Left lung (tissue), 4 donors: ENCODE measurements at regions not wholly inside any gene's neighbourhood (a gene's known extent, or its start where the extent isn't known, plus 50 kb on each side); places are given as distances from the start of the nearest gene placed in this dataset.

Experiments
- ATAC-seq: fragments of 200-7000 bp; cut with Tn5 transposase; one replicate; pipeline ENCODE4 v1.9.1; 2020; ENCODE audit warnings: moderate library complexity
- DNase-seq, 4 donors: peaks; one replicate each; pipeline ENCODE4 v3.0.0-alpha.2; 2013 to 2020
- H3K27ac ChIP-seq, 2 donors: fragments of 200-600 bp; sonication (generic) in 1 of 2; one replicate each; pipeline versions ENCODE4 v1.5.0 to v1.8.0; 2020 to 2021
- H3K27me3 ChIP-seq, 2 donors: fragments of 200-600 bp; sonication (generic) in 1 of 2; one replicate each; pipeline versions ENCODE4 v1.5.0 to v1.8.0; 2020 to 2021
- H3K36me3 ChIP-seq, 2 donors: fragments of 200-600 bp; sonication (generic) in 1 of 2; one replicate each; pipeline versions ENCODE4 v1.5.0 to v1.8.0; 2020 to 2021
- H3K4me1 ChIP-seq, 2 donors: fragments of 200-600 bp; one replicate each; pipeline ENCODE4 v1.8.0; 2021
- H3K4me3 ChIP-seq, 2 donors: fragments of 200-600 bp; sonication (generic) in 1 of 2; one replicate each; pipeline versions ENCODE4 v1.5.0 to v1.8.0; 2020 to 2021; ENCODE audit warnings: mild to moderate bottlenecking in 1 of 2
- H3K9me3 ChIP-seq, 2 donors: fragments of 200-600 bp; sonication (generic) in 1 of 2; one replicate each; pipeline versions ENCODE4 v1.5.0 to v1.8.0; 2020 to 2021
- CTCF ChIP-seq, 2 donors: fragments of 200-600 bp; sonication (generic) in 1 of 2; IDR thresholded peaks; one replicate each; pipeline versions ENCODE4 v1.5.0 to v1.8.0; 2021; ENCODE audit warnings: antibody characterized with exemption in 2 of 2
- intact Hi-C, 2 donors: fragments of 100-400 bp; cut with DNase I; formaldehyde crosslinking; loops; one replicate each; pipeline versions ENCODE4 v1.11.2 to v1.14.2; 2022
- donor health status: DM: no; HTN: yes; CAD: no.
- donor health status: DM: no; HTN: no; CAD: no.

DNA sequence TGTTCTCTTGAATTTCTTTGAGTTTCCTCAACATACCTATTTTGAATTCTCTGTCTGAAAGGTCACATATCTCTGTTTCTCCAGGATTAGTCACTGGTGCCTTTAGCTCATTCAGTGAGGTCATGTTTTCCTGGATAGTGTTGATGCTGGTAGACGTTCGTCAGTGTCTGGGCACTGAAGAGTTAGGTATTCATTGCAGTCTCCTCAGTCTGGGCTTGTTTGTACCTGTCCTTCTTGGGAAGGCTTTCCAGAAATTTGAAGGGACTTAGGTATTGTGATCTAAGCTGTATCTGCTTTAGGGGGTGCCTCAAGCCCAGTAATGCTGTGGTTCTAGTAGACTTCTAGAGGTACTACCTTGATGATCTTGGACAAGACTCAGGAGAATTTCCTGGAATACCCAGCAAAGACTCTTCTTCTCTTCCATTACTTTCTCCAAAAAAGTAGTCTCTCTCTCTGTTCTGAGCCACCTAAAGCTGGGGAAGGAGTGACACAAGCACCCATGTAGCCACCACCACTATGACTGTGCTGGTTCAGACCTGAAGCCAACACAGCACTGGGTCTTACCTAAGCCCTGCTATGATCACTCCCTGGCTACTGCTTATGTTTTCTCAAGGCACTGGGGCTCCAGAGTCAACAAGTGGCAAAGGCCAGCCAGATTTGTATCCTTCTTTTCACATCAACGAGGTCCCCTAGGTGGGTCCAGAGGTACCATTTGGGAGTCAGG, 852.0 kb downstream of the BCL11A start:
- TF ChIP-seq CTCF (IDR thresholded peaks at IDR 0.05) = no peak
- peaks cover 0 to 9% of the 10 kb centered on the region in 2 donors for H3K9me3 ChIP-seq
- DNase-seq (no peak), ATAC-seq (no peak)
- intact Hi-C loops = no loop called here
- no peak overlapping the region for H3K4me3 ChIP-seq
- no peaks in the 10 kb centered on the region for H3K4me1 ChIP-seq
- H3K36me3 ChIP-seq = no peaks in the 10 kb centered on the region
- H3K27me3 ChIP-seq = no peaks in the 10 kb centered on the region
- H3K27ac ChIP-seq = no peak overlapping the region

- Histone ChIP-seq H3K36me3 (no peaks in the 10 kb centered on the region), H3K27me3 (no peaks in the 10 kb centered on the region), H3K27ac (no peak overlapping the region), H3K4me3 (no peak overlapping the region), H3K9me3 (peaks cover 0 to 8% of the 10 kb centered on the region in 2 donors), H3K4me1 (no peaks in the 10 kb centered on the region)
- DNase-seq = no peak
- no peak for TF ChIP-seq CTCF (IDR thresholded peaks at IDR 0.05)
- intact Hi-C loops = no loop called here
- no peak for ATAC-seq
Observed at GRCh38 chr2:59694176-59694575, 859.3 kb downstream of the BCL11A start.

DNA sequence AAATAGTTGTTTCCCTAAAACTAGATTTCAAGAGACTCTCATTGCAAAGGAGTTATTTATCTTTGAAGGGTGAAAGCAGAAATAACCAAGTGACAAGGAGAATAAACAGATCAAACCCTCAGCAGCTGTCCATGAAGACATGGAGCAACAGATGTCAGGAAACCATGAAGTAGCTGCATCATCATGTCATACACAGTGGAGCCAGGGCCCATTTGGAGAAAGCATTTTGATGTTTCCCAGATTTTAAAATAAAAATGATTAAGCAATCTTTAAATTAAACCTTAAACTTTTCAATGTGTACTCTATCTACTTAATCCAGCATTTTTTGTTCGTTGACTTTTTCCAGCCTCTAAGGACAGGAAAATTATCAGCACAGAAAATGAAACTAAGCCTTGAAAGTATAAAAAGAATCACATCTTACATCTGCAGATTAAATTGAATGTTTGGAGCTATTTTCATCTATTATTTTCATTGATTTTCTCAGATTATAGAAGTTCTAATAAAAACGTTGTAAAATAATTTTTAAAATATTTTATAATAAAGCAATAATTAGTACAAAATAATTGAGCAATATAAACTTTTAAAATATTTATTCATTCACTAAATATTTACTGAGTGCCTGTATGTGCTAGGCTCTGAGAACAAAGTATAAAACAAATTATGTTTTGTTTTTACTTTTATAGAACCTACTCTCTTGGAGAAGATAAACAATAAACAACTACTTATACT, 860.1 kb downstream of the BCL11A start:
- peak in 2 of 4 donors; percentile 8 to 13 for DNase-seq
- Histone ChIP-seq H3K36me3 (no peaks in the 10 kb centered on the region), H3K9me3 (peaks cover 0 to 8% of the 10 kb centered on the region in 2 donors), H3K4me1 (no peaks in the 10 kb centered on the region), H3K27me3 (no peaks in the 10 kb centered on the region), H3K27ac (no peak overlapping the region), H3K4me3 (no peak overlapping the region)
- intact Hi-C loops = no loop called here
- ATAC-seq = no peak
- TF ChIP-seq CTCF (IDR thresholded peaks at IDR 0.05) = no peak

GRCh38 chr2:59691518-59692190, 861.8 kb downstream of the BCL11A start:
- no peak overlapping the region for H3K27ac ChIP-seq
- H3K27me3 ChIP-seq = no peaks in the 10 kb centered on the region
- peaks cover 0 to 8% of the 10 kb centered on the region in 2 donors for H3K9me3 ChIP-seq
- no peak overlapping the region for H3K4me3 ChIP-seq
- intact Hi-C loops = no loop called here
- H3K36me3 ChIP-seq = no peaks in the 10 kb centered on the region
- no peak for DNase-seq
- no peak for TF ChIP-seq CTCF (IDR thresholded peaks at IDR 0.05)
- no peak for ATAC-seq
- H3K4me1 ChIP-seq = no peaks in the 10 kb centered on the region

GRCh38 chr2:59690849-59691248, 862.6 kb downstream of the BCL11A start:
- Histone ChIP-seq H3K36me3 (no peaks in the 10 kb centered on the region), H3K27ac (no peak overlapping the region), H3K27me3 (no peaks in the 10 kb centered on the region), H3K9me3 (peaks cover 0 to 8% of the 10 kb centered on the region in 2 donors), H3K4me1 (no peaks in the 10 kb centered on the region), H3K4me3 (no peak overlapping the region)
- no peak for TF ChIP-seq CTCF (IDR thresholded peaks at IDR 0.05)
- DNase-seq (peak in 1 of 4 donors; percentile 28), ATAC-seq (no peak)
- intact Hi-C loops = no loop called here
